Right lobe of liver (tissue), 4 donors: ENCODE measurements at regions not wholly inside any gene's neighbourhood (a gene's known extent, or its start where the extent isn't known, plus 50 kb on each side); places are given as distances from the start of the nearest gene placed in this dataset.

ENCODE experiments used
- POLR2A ChIP-seq: fragments of 450-650 bp; IDR thresholded peaks from one replicate; pipeline ENCODE4 v1.6.1; 2017; ENCODE audit warnings: antibody characterized with exemption, mild to moderate bottlenecking
- TF ChIP-seq, protein P1 (sequence below), 4 donors: fragments of 200-600 bp in 3 of 4; fragments of 450-650 bp in 1 of 4; IDR thresholded peaks; one replicate each; pipeline versions ENCODE4 v1.5.1 to v1.8.0; 2016 to 2022; ENCODE audit warnings: antibody characterized with exemption in 4 of 4, mild to moderate bottlenecking in 2 of 4
- donor health status: DM: no; HTN: no; CAD: no.
- donor health status: DM: no; HTN: no; CAD: no.
- donor health status: DM: no; HTN: yes; CAD: no.

DNA sequence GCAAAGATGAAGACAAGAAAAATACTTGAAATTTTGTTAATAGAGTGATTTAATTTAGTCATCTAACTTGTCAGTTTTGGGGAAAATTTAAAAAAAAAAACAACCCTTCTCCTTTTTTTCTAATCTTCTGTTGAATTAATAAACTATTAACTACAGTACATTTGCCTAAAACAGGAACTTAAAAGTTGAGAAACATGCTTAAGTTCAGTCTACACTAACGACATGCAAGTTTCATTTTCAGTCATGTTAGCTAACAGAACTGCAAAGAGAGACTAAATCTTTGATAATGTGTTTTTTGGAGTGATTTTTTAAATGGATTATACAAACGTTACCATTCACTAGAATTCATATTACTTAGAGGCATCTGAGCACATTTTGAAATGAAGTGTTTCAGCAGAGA, 71.9 kb upstream of the MBNL1 start:
- TF ChIP-seq, protein P1, sequence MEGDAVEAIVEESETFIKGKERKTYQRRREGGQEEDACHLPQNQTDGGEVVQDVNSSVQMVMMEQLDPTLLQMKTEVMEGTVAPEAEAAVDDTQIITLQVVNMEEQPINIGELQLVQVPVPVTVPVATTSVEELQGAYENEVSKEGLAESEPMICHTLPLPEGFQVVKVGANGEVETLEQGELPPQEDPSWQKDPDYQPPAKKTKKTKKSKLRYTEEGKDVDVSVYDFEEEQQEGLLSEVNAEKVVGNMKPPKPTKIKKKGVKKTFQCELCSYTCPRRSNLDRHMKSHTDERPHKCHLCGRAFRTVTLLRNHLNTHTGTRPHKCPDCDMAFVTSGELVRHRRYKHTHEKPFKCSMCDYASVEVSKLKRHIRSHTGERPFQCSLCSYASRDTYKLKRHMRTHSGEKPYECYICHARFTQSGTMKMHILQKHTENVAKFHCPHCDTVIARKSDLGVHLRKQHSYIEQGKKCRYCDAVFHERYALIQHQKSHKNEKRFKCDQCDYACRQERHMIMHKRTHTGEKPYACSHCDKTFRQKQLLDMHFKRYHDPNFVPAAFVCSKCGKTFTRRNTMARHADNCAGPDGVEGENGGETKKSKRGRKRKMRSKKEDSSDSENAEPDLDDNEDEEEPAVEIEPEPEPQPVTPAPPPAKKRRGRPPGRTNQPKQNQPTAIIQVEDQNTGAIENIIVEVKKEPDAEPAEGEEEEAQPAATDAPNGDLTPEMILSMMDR (IDR thresholded peaks at IDR 0.05) = no peak
- TF ChIP-seq POLR2A = no peak
